HG02943 (cell line): ENCODE measurements at regions not wholly inside any gene's neighbourhood (a gene's known extent, or its start where the extent isn't known, plus 50 kb on each side); places are given as distances from the start of the nearest gene placed in this dataset.
"Not testable (repeated sequence)": the region's sequence is repeated elsewhere in the genome, so short reads cannot be mapped to it uniquely, and the experiment has no call there.

Experiments used
- ATAC-seq: cut with Tn5 transposase; IDR thresholded peaks from one replicate; pipeline ENCODE4 v1.9.1; 2021; ENCODE audit warnings: mild to moderate bottlenecking, low read depth, moderate library complexity; ENCODE audit not compliant: unreplicated experiment

GRCh38 chr22:22754961-22755777 is 110.8 kb downstream of the GGTLC2 start:
- ATAC-seq: no peak

DNA sequence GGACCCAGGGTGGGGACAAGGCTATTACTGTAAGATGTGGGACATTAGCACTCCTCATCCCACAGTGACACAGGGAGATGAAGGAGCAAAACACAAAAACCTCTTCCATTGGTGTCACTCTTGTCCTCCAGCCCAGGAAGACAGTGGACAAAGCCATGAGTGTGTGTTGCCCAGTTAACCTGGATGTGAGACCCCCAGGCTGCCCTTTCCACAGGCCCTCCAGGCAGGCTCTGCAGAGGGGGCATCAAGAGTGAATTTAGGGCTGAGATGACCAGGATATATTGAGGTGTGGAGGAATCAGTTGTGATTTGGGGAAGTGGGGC is 111.3 kb downstream of the GGTLC2 start:
- no peak for ATAC-seq

- no peak for ATAC-seq
These were observed 111.7 kb downstream of the GGTLC2 start for GRCh38 chr22:22756109-22756508.

- not testable (repeated sequence) for ATAC-seq
These were observed 112.3 kb downstream of the GGTLC2 start for GRCh38 chr22:22756551-22757201.

- ATAC-seq: not testable (repeated sequence)
These were observed 113.8 kb downstream of the GGTLC2 start for GRCh38 chr22:22758101-22758807.

DNA sequence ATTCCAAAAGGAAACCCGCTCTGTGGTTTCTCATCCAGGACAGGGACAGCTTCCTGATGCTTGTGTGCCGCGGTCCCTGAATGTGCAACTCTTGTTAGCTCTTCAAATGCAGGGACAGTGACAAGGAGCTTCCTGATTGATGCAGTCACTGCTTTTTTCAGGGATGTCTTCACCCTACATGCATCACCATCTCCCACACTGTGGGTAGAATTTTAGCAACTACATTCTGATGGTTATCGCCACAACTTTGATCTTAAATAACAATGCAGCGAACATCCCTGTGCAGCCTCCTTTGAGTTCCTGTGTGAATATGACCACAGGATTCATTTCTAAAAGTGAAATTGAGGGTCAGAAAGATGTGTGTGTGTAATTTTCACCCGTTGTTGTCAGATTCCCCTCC is 115.0 kb downstream of the GGTLC2 start:
- no peak for ATAC-seq

- no peak for ATAC-seq
These were observed 115.6 kb downstream of the GGTLC2 start for GRCh38 chr22:22759889-22760546.

- ATAC-seq: no peak
These were observed 117.2 kb downstream of the GGTLC2 start for GRCh38 chr22:22761606-22761962.

DNA sequence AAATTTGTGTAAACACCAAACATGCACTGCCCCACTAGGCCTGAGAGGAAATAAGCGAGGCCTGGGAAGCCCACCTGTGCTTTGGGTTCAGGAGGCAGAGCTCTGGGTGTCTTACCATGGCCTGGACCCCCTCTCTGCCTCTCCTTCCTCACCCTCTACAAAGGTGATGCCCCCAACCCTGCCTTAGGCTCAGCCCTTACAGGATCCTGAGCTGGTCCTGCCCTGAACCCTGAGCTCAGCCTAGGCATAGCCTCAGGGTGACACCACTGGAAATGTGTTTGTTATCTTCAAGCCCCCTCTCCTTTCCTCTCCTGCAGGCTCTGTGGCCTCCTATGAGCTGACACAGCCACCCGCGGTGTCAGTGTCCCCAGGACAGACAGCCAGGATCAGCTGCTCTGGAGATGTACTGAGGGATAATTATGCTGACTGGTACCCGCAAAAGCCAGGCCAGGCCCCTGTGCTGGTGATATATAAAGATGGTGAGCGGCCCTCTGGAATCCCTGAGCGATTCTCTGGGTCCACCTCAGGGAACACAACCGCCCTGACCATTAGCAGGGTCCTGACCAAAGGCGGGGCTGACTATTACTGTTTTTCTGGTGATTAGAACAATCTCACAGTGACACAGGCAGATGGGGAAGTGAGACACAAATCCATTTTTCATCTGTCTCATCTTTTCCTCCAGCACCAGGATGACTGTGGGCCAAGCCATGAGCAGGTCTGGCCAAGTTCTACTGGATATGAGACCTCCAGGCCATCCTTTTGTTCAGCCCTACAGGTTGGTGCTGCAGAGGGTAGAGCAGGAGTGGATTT is 117.8 kb downstream of the GGTLC2 start:
- ATAC-seq: no peak

- no peak for ATAC-seq
These were observed 119.1 kb downstream of the GGTLC2 start for GRCh38 chr22:22763512-22763911.

GRCh38 chr22:22764085-22764484 is 119.7 kb downstream of the GGTLC2 start:
- ATAC-seq: no peak

DNA sequence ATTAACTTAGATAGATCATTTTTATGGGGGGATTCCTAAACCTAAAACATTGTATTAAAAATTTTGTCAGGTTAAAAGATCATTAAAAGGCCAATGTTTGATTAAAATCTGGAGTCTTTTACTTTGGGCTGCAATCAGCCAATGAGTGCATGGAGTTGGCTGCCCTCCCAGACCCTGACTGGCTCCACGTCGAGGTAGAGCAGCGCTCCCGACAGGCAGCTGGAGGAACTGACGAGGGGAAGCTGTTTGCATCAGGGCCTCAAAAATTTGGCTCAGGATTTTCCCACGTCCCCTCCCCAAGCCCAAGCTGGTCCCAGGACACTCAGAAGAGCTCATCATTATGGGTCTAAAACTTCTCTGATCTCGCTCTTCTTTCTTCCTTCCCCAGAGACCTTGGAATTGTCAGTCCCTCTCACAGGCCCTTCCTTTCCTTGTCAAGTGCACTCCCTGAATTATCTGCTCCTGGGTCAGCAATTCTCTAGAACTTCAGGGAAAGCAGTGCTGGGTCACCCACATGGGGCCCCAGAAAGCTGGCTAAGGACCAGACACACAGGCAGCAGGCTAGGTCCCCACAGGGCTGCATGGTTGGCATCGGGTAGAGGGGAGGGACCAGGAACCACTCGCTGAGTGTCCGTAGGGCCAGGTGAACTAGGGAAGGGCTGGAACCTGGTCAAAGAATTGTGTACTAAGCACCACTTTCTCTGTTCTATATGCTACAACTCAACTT is 119.6 kb upstream of the IGLL5 start:
- no peak for ATAC-seq

- no peak for ATAC-seq
These were observed 118.7 kb upstream of the IGLL5 start for GRCh38 chr22:22768885-22769284.

DNA sequence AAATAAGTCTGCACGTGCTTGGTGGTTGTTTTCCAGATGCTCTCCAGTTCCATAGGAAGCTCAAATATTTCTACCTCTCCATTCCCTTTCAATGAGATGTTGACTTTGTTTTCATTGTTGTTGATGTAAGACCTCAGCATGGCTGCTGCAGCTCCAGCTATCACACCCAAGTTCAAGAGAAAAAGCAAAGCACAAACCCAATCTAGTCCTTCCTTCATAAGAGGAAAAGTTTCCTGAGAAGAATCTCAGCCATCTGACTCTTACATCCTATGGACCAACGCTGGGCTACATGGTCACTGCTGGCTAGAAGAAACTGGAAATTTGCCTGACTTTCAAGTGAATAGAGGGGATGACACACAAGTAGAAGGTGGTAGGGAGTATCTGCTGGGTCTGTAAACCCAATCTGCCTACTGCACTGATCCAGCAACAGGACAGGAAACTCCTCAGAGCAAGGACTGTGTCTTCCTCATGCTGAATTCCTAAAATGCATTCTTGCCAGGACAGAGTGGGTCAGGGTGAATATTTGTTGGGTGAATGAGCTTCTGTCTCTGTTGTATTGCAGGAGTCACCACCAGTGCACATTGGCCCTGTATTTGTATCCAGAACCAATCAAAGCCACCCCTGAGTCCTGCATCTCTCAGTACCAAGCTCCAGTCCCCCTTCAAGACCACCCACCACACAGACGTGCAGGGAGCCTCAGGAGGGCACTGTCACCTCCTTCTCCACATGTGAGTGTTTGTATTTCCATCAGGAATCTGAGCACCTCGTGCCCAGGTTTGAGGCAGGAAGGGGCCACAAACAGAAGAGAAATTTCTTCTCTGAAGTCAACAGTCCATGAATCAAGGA is 118.0 kb upstream of the IGLL5 start:
- ATAC-seq: no peak

GRCh38 chr22:22770280-22770871 is 117.2 kb upstream of the IGLL5 start:
- ATAC-seq: no peak

DNA sequence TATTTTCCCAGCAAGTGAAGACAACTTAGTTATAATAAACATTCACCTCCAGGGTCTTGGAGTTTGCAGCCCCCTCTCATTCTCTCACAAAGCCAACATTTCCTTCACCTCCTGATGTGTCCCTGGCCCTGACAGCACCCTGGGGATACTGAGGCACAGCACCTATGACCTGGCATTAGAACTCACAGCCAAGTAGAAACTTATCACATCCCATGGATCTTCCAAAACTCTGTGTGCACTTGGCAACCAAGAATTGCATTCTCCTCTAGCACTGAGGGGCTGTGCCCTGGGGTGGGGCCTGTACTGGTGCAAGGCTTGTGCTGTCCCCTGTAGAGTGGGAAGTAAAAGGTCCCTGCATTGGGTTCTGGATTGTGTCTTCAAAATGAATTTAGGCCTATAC is 116.7 kb upstream of the IGLL5 start:
- no peak for ATAC-seq

DNA sequence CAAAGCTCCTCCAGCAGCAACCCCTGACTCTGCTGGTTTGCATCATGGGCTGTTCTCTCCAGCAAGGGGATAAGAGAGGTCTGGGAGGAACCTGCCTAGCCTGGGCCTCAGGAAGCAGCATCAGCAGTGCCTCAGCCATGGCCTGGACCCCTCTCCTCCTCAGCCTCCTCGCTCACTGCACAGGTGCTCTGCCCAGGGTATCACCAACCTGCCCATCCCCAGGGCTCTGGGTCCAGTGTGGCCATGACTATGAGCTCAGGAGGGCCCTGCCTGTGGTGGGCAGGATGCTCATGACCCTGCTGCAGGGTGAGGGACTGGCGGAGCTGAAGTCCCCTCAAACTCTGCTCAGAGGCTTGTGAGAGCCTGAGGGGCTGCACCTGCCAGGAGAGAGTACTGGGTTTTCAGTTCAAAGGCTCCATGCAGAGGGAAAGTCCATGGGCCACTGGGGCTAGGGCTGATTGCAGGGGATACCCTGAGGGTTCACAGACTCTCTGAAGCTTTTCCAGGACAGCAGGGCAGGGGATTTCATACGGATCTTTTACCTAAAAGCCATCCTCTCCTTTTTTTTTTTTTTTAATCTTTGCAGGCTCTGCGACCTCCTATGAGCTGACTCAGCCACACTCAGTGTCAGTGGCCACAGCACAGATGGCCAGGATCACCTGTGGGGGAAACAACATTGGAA is 115.8 kb upstream of the IGLL5 start:
- no peak for ATAC-seq

DNA sequence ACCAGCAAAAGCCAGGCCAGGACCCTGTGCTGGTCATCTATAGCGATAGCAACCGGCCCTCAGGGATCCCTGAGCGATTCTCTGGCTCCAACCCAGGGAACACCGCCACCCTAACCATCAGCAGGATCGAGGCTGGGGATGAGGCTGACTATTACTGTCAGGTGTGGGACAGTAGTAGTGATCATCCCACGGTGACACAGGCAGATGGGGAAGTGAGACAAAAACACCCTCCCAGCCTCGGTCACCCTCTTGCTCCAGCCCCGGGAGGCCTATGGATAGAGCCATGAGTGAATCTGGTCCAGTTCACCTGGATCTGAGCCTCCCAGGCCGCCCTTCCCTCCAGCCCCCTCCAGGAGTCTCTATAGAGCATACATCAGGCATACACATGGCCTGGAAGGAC is 115.2 kb upstream of the IGLL5 start:
- ATAC-seq: no peak
